Muscle layer of colon (tissue), 2 donors: ENCODE measurements at regions not wholly inside any gene's neighbourhood (a gene's known extent, or its start where the extent isn't known, plus 50 kb on each side); places are given as distances from the start of the nearest gene placed in this dataset.

Experiments used
- H3K27ac ChIP-seq: one replicate; pipeline ENCODE4 v1.7.0; 2013; ENCODE audit warnings: low read depth, mild to moderate bottlenecking, low read length, moderate library complexity
- H3K27me3 ChIP-seq, 2 donors: one replicate each; pipeline ENCODE4 v1.7.0; 2013; ENCODE audit warnings: low read length in 2 of 2, mild to moderate bottlenecking in 2 of 2; ENCODE audit not compliant: insufficient read depth in 2 of 2, control insufficient read depth in 1 of 2
- H3K36me3 ChIP-seq: one replicate; pipeline ENCODE4 v1.7.0; 2013; ENCODE audit warnings: mild to moderate bottlenecking, low read length; ENCODE audit not compliant: insufficient read depth
- H3K4me1 ChIP-seq: one replicate; pipeline ENCODE4 v1.7.0; 2013; ENCODE audit warnings: mild to moderate bottlenecking, low read length; ENCODE audit not compliant: insufficient read depth
- H3K4me3 ChIP-seq, 2 donors: one replicate each; pipeline ENCODE4 v1.7.0; 2013; ENCODE audit warnings: low read length in 2 of 2, low read depth in 1 of 2, mild to moderate bottlenecking in 1 of 2, moderate library complexity in 1 of 2
- H3K9ac ChIP-seq: one replicate; pipeline ENCODE4 v1.7.0; 2013; ENCODE audit warnings: low read length
- H3K9me3 ChIP-seq: one replicate; pipeline ENCODE4 v1.7.0; 2013; ENCODE audit warnings: mild to moderate bottlenecking, low read length
- donor health status: abdominal sarcoma.
- donor health status: Adenocarcinoma of cecum.

DNA sequence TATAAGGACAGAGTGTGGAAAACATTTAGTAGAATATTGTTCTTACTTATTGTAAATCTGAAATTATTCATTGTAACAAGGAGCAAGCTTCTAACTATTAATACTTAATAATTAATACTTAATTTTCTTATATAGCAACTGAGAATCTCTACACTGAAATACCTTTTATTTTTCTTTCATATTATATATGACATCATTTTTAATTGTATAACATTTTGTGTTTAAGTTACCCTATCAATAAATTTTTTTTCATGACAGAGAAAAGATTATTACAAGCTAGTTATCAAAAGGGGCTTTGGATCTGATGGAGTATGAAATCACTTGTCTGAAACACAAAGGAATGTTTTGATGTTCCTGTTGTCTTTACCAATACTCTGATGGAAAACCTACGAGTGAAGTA is 72.2 kb upstream of the CNKSR3 start:
- H3K27me3 ChIP-seq: no peaks in the 10 kb centered on the region
- H3K4me1 ChIP-seq: peaks cover 8% of the 10 kb centered on the region
- H3K9ac ChIP-seq: no peak overlapping the region
- H3K36me3 ChIP-seq: no peaks in the 10 kb centered on the region
- no peak overlapping the region for H3K4me3 ChIP-seq
- no peak overlapping the region for H3K27ac ChIP-seq
- H3K9me3 ChIP-seq: no peaks in the 10 kb centered on the region

DNA sequence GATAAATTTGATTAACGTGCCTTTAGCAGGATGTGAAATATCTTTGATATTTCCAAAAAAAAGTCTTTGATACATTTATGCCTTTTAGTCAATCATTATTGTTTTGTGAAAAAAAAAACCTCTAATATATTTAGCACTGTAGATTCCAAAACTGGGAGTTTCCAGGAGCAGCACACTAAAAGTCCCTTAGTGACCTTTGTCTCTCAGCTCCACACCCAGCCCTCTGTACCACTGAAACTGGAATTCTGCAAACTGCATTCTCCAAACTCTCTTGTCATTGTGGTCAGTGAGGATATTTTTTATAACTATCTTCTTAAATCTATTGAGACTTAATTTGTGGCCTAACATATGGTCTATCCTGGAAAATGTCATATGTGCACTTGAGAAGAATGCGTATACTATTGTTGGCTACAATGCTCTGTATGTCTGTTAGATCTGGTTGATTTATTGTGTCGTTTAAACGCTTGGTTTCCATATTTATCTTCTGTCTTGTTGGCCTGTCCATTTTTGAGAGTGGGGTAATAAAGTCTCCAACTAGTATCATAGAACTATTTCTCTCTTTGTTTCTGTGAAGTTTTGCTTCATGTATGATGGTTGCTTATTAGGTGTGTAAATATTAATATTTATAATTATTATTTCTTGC is 73.2 kb upstream of the CNKSR3 start:
- Histone ChIP-seq H3K4me3 (no peak overlapping the region), H3K4me1 (peaks cover 8% of the 10 kb centered on the region), H3K9ac (no peak overlapping the region), H3K9me3 (no peaks in the 10 kb centered on the region), H3K27ac (no peak overlapping the region), H3K36me3 (no peaks in the 10 kb centered on the region), H3K27me3 (no peaks in the 10 kb centered on the region)

DNA sequence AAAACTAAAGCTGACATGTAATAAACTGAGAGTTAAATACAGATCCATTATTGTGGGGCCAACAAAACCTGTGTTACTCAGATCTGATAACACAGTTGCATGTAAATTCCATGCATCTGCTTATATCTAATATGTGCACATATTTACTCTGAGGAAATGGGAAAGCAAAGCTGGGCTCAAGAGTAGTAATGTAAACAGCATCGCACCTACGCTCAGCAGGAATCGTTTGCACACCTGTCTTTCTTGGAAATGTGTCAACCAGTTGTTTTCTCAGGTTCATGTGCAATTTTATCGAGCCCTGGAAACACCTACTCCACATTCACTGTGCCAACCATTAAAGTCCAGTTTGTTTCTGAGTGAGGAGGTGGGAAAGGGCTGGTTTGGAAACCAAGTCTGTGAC is 80.3 kb upstream of the CNKSR3 start:
- Histone ChIP-seq H3K9me3 (no peaks in the 10 kb centered on the region), H3K27me3 (no peaks in the 10 kb centered on the region), H3K4me1 (peaks cover 29% of the 10 kb centered on the region), H3K9ac (no peak overlapping the region), H3K4me3 (no peak overlapping the region), H3K36me3 (no peaks in the 10 kb centered on the region), H3K27ac (no peak overlapping the region)

DNA sequence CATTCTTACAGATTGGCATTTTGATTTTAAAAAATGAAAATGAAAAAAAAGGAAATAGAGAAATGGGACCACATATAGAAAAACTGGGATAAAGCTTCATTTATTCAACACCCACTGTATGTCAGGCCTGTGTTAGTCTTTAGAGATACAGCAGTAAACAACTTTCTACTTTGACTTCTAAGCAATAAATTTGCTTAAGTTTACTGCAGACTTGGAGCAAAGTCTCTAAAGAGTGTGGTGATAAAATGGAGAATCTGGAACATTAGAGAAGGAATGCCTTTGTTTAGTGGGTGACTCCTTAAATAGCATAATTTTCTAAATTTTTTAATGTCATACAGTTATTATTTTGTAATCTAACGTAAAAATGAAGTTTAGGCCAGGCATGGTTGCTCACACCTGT is 80.7 kb upstream of the CNKSR3 start:
- Histone ChIP-seq H3K27me3 (no peaks in the 10 kb centered on the region), H3K4me3 (no peak overlapping the region), H3K36me3 (no peaks in the 10 kb centered on the region), H3K9me3 (no peaks in the 10 kb centered on the region), H3K4me1 (peaks cover 33% of the 10 kb centered on the region), H3K27ac (no peak overlapping the region), H3K9ac (no peak overlapping the region)

DNA sequence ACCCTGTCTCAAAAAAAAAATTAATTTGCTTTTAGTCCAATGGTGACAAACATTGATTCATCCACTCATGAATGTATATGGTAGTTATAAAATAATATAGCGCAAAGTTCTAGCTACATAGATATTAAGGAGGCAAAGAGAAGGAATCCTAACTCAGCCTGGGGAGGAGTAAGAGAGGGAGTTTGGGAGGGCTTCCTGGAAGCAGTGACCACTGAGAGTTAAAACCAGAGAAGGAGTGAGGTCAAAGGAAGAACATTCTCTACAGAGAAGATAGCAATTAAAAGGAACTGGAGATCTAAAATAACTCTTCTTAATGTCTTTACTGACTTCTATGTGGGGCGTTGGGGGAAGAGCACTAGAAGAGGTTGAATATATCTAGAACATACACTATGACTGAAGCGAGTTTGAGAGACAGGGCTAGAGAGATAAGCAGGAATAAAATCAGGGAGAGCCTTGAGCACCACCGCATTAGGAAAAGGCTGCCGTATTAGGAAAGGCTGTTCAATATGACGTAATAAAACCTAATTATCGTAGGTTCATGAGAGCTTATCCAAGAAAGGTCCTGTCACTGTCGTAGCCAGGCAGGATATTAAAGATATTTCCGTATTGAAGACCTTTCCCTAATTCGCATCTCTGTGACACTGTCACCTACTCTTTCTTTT is 81.8 kb upstream of the CNKSR3 start:
- Histone ChIP-seq H3K4me3 (no peak overlapping the region), H3K9ac (no peak overlapping the region), H3K4me1 (peaks cover 39% of the 10 kb centered on the region), H3K27me3 (no peaks in the 10 kb centered on the region), H3K36me3 (no peaks in the 10 kb centered on the region), H3K9me3 (no peaks in the 10 kb centered on the region), H3K27ac (peak overlapping the region; percentile 79)

DNA sequence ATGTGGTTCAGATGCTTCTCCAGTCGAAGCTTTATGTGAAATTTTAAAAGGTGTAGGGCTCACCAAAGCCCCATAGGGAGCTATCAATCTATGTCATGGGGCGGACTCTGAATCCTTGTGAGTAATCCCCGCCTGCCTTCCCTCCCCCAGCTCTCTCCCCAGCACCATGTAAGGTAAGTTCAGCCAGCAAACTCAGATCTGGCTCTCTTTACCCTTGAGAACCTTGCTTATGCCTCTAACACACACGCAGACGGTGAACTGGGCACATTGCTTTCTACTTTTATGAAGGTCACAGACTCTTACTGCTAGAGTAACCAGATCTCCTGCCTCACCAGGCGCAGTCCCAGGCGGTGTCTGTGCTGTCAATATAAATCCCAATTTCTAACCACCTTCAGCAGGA is 82.6 kb upstream of the CNKSR3 start:
- H3K27me3 ChIP-seq: no peaks in the 10 kb centered on the region
- no peak overlapping the region for H3K9ac ChIP-seq
- peak overlapping the region; percentile 79 for H3K27ac ChIP-seq
- H3K36me3 ChIP-seq: no peaks in the 10 kb centered on the region
- no peak overlapping the region for H3K4me3 ChIP-seq
- H3K4me1 ChIP-seq: peaks cover 39% of the 10 kb centered on the region
- no peaks in the 10 kb centered on the region for H3K9me3 ChIP-seq

DNA sequence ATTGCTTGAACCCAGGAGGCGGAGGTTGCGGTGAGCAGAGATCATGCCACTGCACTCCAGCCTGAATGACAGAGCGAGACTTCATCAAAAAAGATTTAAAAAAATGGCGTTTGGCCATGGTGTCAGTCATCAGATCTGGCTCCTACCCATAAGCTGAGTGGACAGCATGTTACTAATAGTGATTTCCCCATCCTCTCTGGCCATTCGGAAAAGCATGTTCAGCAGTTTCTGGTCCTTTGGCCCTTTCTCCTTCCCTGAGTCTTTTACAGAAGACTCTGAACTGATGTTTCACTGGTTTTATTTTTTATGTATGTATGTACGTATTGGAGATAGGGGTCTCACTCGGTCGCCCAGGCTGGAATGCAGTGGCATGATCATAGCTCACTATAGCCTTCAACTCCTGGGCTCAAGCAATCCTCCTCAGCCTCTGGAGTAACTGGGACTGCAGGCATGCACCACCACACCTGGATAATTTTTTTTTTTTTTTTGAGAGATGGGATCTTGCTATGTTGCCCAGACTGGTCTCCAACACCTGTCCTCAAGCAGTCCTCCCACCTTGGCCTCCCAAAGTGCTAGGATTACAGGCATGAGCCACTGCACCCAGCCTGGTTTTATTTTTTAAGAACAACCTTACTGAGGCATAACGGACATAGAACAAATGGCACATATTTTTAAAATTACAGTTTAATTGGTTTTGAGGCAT is 84.2 kb upstream of the CNKSR3 start:
- Histone ChIP-seq H3K9ac (no peak overlapping the region), H3K4me1 (peaks cover 39% of the 10 kb centered on the region), H3K27ac (no peak overlapping the region), H3K36me3 (no peaks in the 10 kb centered on the region), H3K27me3 (no peaks in the 10 kb centered on the region), H3K4me3 (no peak overlapping the region), H3K9me3 (no peaks in the 10 kb centered on the region)

DNA sequence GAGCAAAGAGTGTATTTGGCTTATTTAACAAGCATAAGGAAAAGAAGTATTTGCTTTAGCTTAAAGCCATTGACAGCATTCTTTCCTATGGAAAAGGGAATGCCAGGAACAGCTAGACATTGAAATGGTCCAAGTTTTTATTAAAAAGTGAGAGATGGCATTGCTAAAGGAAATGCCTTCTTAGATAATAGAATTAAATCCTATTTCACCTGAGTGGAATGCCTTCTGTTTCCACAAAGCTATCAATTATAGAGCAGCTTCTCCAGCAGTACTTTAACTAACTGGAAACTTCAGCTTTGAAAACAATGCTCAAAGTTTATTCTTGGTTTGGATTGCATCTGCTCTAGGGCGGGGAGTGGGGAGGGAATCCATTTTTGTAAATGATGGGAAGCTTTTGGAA is 85.1 kb upstream of the CNKSR3 start:
- Histone ChIP-seq H3K9me3 (no peaks in the 10 kb centered on the region), H3K4me1 (peaks cover 39% of the 10 kb centered on the region), H3K27me3 (no peaks in the 10 kb centered on the region), H3K27ac (peak overlapping the region; percentile 70), H3K9ac (no peak overlapping the region), H3K36me3 (no peaks in the 10 kb centered on the region), H3K4me3 (no peak overlapping the region)

DNA sequence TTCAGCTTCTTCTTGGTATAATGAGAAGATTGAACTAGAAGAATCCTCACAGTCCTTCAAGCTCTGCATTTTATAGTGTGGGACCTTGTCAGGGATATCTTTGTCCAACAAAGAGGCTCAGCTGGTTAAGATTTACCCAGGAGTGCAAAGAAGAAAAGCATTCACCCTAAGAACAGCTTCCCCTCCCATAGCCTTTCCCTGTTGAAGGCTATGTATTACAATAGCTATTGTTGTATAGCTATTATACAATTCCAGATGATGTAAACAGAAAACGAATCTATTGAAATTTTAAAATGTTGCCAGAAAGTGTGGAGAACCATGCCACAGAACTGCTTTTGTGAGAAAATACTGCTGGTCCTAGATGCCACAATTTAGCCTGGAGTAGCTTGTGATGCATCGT is 85.5 kb upstream of the CNKSR3 start:
- Histone ChIP-seq H3K4me1 (peaks cover 39% of the 10 kb centered on the region), H3K27ac (peak overlapping the region; percentile 70), H3K27me3 (no peaks in the 10 kb centered on the region)

DNA sequence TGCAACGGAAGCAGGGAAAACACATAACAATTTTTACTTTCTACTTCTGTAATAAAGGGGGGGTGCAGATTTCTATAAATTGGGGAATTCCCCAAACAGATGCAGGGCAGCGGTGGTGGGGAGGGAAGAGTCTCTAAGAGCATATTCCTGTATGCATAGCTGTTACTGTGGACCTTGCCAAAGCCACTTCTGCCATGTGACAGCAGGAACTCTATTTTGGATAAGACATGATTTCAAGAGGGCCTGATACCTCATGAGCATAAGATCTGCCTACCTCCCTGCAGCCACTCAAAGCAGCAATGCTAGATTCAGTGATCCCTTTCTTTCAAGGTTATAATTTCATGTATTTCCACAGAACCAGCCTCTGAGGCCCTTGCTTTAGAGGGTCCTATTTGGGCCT is 86.2 kb upstream of the CNKSR3 start:
- Histone ChIP-seq H3K4me3 (no peak overlapping the region), H3K27ac (peak overlapping the region; percentile 16), H3K4me1 (peaks cover 39% of the 10 kb centered on the region), H3K9ac (no peak overlapping the region), H3K27me3 (no peaks in the 10 kb centered on the region), H3K9me3 (no peaks in the 10 kb centered on the region), H3K36me3 (no peaks in the 10 kb centered on the region)

More for the DNA sequence above, 85.5 kb upstream of the CNKSR3 start:
- Histone ChIP-seq H3K36me3 (no peaks in the 10 kb centered on the region), H3K9me3 (no peaks in the 10 kb centered on the region), H3K4me3 (no peak overlapping the region), H3K9ac (no peak overlapping the region)

DNA sequence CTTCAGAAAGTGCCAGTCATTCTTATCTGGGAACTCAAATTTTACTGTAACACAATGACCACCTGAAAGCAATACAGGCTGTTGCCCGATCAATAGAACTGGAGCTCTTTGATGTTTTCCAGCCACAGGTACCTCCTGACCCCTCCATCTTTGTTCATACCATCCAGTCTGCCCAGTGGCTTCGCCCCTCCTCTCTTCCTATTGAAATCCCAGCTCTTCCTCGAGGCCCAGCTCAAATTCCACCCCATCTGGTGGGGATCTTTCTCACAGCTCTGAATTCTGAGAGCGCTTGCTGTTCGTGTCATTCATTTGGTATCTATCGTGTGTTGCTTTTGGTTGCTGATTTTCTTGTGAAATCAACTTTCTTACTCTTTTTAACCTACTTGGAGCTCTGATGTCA is 87.9 kb upstream of the CNKSR3 start:
- no peak overlapping the region for H3K4me3 ChIP-seq
- peaks cover 30% of the 10 kb centered on the region for H3K4me1 ChIP-seq
- no peaks in the 10 kb centered on the region for H3K36me3 ChIP-seq

More for the DNA sequence above, 87.9 kb upstream of the CNKSR3 start:
- H3K27ac ChIP-seq: no peak overlapping the region
- no peaks in the 10 kb centered on the region for H3K9me3 ChIP-seq
- no peaks in the 10 kb centered on the region for H3K27me3 ChIP-seq
- no peak overlapping the region for H3K9ac ChIP-seq
